PC-9 (cell line): ENCODE measurements at regions not wholly inside any gene's neighbourhood (a gene's known extent, or its start where the extent isn't known, plus 50 kb on each side); places are given as distances from the start of the nearest gene placed in this dataset.

Experiments
- BruUV-seq: library from RNA; stranded (reverse); fragments of 400-500 nt; replicated peaks from 2 replicates; lab custom pipeline; 2021; lab: Mats Ljungman, UMichigan
- CTCF ChIA-PET: fragments of 300-600 bp; sonication (Branson Sonifier 250); formaldehyde crosslinking; loops from one replicate; lab custom pipeline; 2022; ENCODE audit warnings: antibody characterized with exemption; lab: Charles Lee
- POLR2A ChIA-PET: fragments of 300-600 bp; sonication (Branson Sonifier 250); formaldehyde crosslinking; loops from one replicate; lab custom pipeline; 2022; ENCODE audit warnings: antibody characterized with exemption; ENCODE audit not compliant: unreplicated experiment; lab: Charles Lee
- DNase-seq, 2 experiments: peaks; one replicate each; pipeline versions ENCODE4 v3.0.0 to v3.0.0-alpha.2; 2015 to 2022; ENCODE audit warnings: mixed read lengths in 1 of 2
- H2AFZ ChIP-seq: fragments of 200-600 bp; sonication (generic); 2 replicates; pipeline ENCODE4 v1.8.1; 2017; ENCODE audit warnings: antibody characterized with exemption
- H3F3A ChIP-seq: fragments of 200-600 bp; sonication (generic); 2 replicates; pipeline ENCODE4 v1.8.1; 2017; ENCODE audit warnings: antibody characterized with exemption, mild to moderate bottlenecking, low read depth; ENCODE audit not compliant: insufficient read depth
- H3K27ac ChIP-seq: fragments of 200-600 bp; sonication (generic); 2 replicates; pipeline ENCODE4 v1.6.1; 2016; ENCODE audit warnings: mixed run types
- H3K27me3 ChIP-seq: fragments of 200-600 bp; sonication (generic); 2 replicates; pipeline ENCODE4 v1.6.1; 2016; ENCODE audit warnings: low read depth, mixed run types; ENCODE audit not compliant: insufficient read depth
- H3K36me3 ChIP-seq: fragments of 200-600 bp; sonication (generic); 2 replicates; pipeline ENCODE4 v1.6.1; 2016; ENCODE audit warnings: low read depth, mixed run types
- H3K4me1 ChIP-seq: fragments of 200-600 bp; sonication (generic); replicated peaks from 2 replicates; pipeline ENCODE4 v1.6.1; 2016; ENCODE audit warnings: mixed run types; ENCODE audit not compliant: insufficient read depth
- H3K4me2 ChIP-seq: fragments of 200-600 bp; sonication (generic); 2 replicates; pipeline ENCODE4 v1.6.1; 2017; ENCODE audit warnings: mixed run types
- H3K4me3 ChIP-seq: fragments of 200-600 bp; sonication (generic); 2 replicates; pipeline ENCODE4 v1.6.1; 2016; ENCODE audit warnings: mixed run types
- H3K79me2 ChIP-seq: fragments of 200-600 bp; sonication (generic); 2 replicates; pipeline ENCODE4 v1.6.1; 2017; ENCODE audit warnings: low read depth, mixed run types
- H3K9me2 ChIP-seq: fragments of 200-600 bp; sonication (generic); 2 replicates; pipeline ENCODE4 v1.8.1; 2017; ENCODE audit warnings: mild to moderate bottlenecking; ENCODE audit not compliant: insufficient read depth
- H3K9me3 ChIP-seq: fragments of 200-600 bp; sonication (generic); 2 replicates; pipeline ENCODE4 v1.8.1; 2016; ENCODE audit warnings: low read depth; ENCODE audit not compliant: insufficient read depth
- H4K20me1 ChIP-seq: fragments of 200-600 bp; sonication (generic); 2 replicates; pipeline ENCODE4 v1.8.1; 2017; ENCODE audit not compliant: insufficient read depth
- CTCF ChIP-seq: fragments of 200-600 bp; sonication (generic); conservative IDR thresholded peaks from 2 replicates; pipeline ENCODE4 v1.6.1; 2017; ENCODE audit warnings: mixed run types, antibody characterized with exemption, mild to moderate bottlenecking, moderate library complexity
- EZH2 ChIP-seq: fragments of 200-600 bp; sonication (generic); IDR thresholded peaks from 2 replicates; pipeline ENCODE4 v1.8.0; 2017; ENCODE audit warnings: antibody characterized with exemption, low read depth
- intact Hi-C: fragments of 100-400 bp; cut with micrococcal nuclease; formaldehyde crosslinking; loops from one replicate; pipeline ENCODE4 v1.10.0; 2022; ENCODE audit not compliant: unreplicated experiment

- Histone ChIP-seq H3K27ac (no peak overlapping the region), H3F3A (no peaks in the 10 kb centered on the region), H4K20me1 (no peaks in the 10 kb centered on the region), H3K4me3 (no peak overlapping the region), H3K9me2 (no peaks in the 10 kb centered on the region), H3K4me2 (no peak overlapping the region), H3K36me3 (no peaks in the 10 kb centered on the region), H3K79me2 (no peaks in the 10 kb centered on the region), H3K27me3 (peaks cover 40% of the 10 kb centered on the region), H2AFZ (no peak overlapping the region), H3K4me1 (no peaks in the 10 kb centered on the region), H3K9me3 (no peaks in the 10 kb centered on the region)
- intact Hi-C loops, result no loop called here
- no peak for TF ChIP-seq EZH2
- TF ChIP-seq CTCF, result no peak
- no TSS peak for BruUV-seq
- POLR2A ChIA-PET, result no interaction called here
- no peak for DNase-seq
- CTCF ChIA-PET, result no interaction called here
These were observed 236.0 kb downstream of the TBXT start for GRCh38 chr6:165931675-165932074.

GRCh38 chr6:165930668-165931214 is 236.9 kb downstream of the TBXT start:
- Histone ChIP-seq H3K36me3 (no peaks in the 10 kb centered on the region), H4K20me1 (no peaks in the 10 kb centered on the region), H3K9me2 (no peaks in the 10 kb centered on the region), H3K27ac (no peak overlapping the region), H3K4me3 (no peak overlapping the region), H3K79me2 (no peaks in the 10 kb centered on the region), H3K27me3 (peaks cover 40% of the 10 kb centered on the region), H3K4me2 (no peak overlapping the region), H3K4me1 (no peaks in the 10 kb centered on the region), H3K9me3 (no peaks in the 10 kb centered on the region), H2AFZ (no peak overlapping the region), H3F3A (no peaks in the 10 kb centered on the region)
- ChIA-PET CTCF (no interaction called here), POLR2A (no interaction called here)
- no TSS peak for BruUV-seq
- TF ChIP-seq EZH2 (no peak), CTCF (no peak)
- intact Hi-C loops, result no loop called here
- DNase-seq, result no peak

- CTCF ChIA-PET, result no interaction called here
These were observed 238.0 kb downstream of the TBXT start for GRCh38 chr6:165929607-165930006.

More at GRCh38 chr6:165929607-165930006, 238.0 kb downstream of the TBXT start:
- Histone ChIP-seq H2AFZ (no peak overlapping the region), H3K4me1 (no peaks in the 10 kb centered on the region), H3F3A (no peaks in the 10 kb centered on the region), H4K20me1 (no peaks in the 10 kb centered on the region), H3K9me2 (no peaks in the 10 kb centered on the region), H3K4me2 (no peak overlapping the region), H3K27me3 (peaks cover 38% of the 10 kb centered on the region), H3K79me2 (no peaks in the 10 kb centered on the region), H3K36me3 (no peaks in the 10 kb centered on the region), H3K4me3 (no peak overlapping the region), H3K27ac (no peak overlapping the region), H3K9me3 (no peaks in the 10 kb centered on the region)
- POLR2A ChIA-PET, result no interaction called here
- no peak for DNase-seq
- intact Hi-C loops, result no loop called here
- no TSS peak for BruUV-seq
- no peak for TF ChIP-seq CTCF
- no peak for TF ChIP-seq EZH2
